ENCODE measurements at regions not wholly inside any gene's neighbourhood (a gene's known extent, or its start where the extent isn't known, plus 50 kb on each side); places are given as distances from the start of the nearest gene placed in this dataset.
A peak's percentile ranks its signal among the peaks of the same experiment; 100 is the strongest.
"Not testable (repeated sequence)": the region's sequence is repeated elsewhere in the genome, so short reads cannot be mapped to it uniquely, and the experiment has no call there.

- peaks cover 16% of the 10 kb centered on the region in 2 experiments for H3K4me1 ChIP-seq (ENCODE audit: control insufficient read depth in 1 of 2, insufficient read depth in 2 of 2, low read length in 2 of 2)
- no peak overlapping the region for H3K4me2 ChIP-seq (ENCODE audit: low read length)
- no peaks in the 10 kb centered on the region for H3K27me3 ChIP-seq (ENCODE audit: insufficient read depth, low read length)
- H4K8ac ChIP-seq (ENCODE audit: low read depth, low read length): no peak overlapping the region
- no peak overlapping the region for H3K4me3 ChIP-seq (ENCODE audit: low read depth, low read length)
- H4K91ac ChIP-seq (ENCODE audit: low read depth, low read length): no peak overlapping the region
- no peak overlapping the region for H2BK12ac ChIP-seq (ENCODE audit: low read length)
- H3K18ac ChIP-seq (ENCODE audit: low read length): no peak overlapping the region
- WGBS (ENCODE audit: extremely low coverage, insufficient coverage, insufficient read length): no CpG with 5 or more reads among the region's 8 CpGs
- no peak overlapping the region for H3K4ac ChIP-seq (ENCODE audit: low read depth, low read length)
- H4K12ac ChIP-seq (ENCODE audit: low read depth, low read length): no peak overlapping the region
- H3K9ac ChIP-seq (ENCODE audit: low read length): no peak overlapping the region
- no peak overlapping the region for H3K23ac ChIP-seq (ENCODE audit: low read length)
- no peak overlapping the region for H2BK120ac ChIP-seq (ENCODE audit: insufficient read depth, low read length, poor library complexity)
- H3K27ac ChIP-seq (ENCODE audit: low read depth, low read length): no peak overlapping the region
- DNase-seq: no peak
- H2AFZ ChIP-seq (ENCODE audit: insufficient read depth, low read length, poor library complexity): no peak overlapping the region
- no peaks in the 10 kb centered on the region for H3K79me2 ChIP-seq (ENCODE audit: control insufficient read depth, insufficient read depth, low read length, poor library complexity)
- H3K14ac ChIP-seq (ENCODE audit: low read length): no peak overlapping the region
- no peak overlapping the region for H2BK5ac ChIP-seq (ENCODE audit: low read depth, low read length, poor library complexity)
- H3K9me3 ChIP-seq (ENCODE audit: insufficient read depth, low read depth, low read length): peaks cover 2% of the 10 kb centered on the region
- H3K79me1 ChIP-seq (ENCODE audit: low read length): peaks cover 13% of the 10 kb centered on the region
- no peak overlapping the region for H2AK5ac ChIP-seq (ENCODE audit: low read length)
- H3K36me3 ChIP-seq (ENCODE audit: control insufficient read depth in 1 of 2, insufficient read depth in 2 of 2, low read length in 2 of 2): no peaks in the 10 kb centered on the region
These were observed 117.7 kb upstream of the CIBAR2 start for GRCh38 chr16:85229869-85230462.

DNA sequence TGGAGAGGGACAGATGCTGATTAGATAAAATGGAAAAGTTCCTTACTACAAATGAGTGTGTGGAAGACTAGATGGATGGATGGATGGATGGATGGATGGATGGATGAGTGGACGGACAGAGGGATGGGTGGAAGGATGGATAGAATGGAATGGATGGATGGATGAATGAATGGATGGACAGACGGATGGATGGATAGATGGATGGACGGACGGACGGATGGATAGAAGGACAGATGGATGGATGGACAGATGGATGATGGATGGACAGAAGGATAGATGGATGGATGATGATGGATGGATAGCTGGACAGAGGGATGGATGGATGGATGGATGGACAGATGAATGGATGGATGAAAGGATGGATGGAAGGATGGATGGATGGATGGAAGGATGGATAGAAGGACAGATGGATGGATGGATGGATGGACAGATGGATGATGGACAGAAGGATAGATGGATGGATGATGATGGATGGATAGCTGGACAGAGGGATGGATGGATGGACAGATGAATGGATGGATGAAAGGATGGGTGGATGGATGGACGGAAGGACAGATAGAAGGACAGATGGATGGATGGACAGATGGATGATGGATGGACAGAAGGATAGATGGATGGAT, 118.6 kb upstream of the CIBAR2 start:
- H2BK120ac ChIP-seq (ENCODE audit: insufficient read depth, low read length, poor library complexity); H3K27ac ChIP-seq (ENCODE audit: low read depth, low read length); H3K36me3 ChIP-seq (ENCODE audit: control insufficient read depth in 1 of 2, insufficient read depth in 2 of 2, low read length in 2 of 2); H3K23ac ChIP-seq (ENCODE audit: low read length); H3K27me3 ChIP-seq (ENCODE audit: insufficient read depth, low read length); H2BK12ac ChIP-seq (ENCODE audit: low read length); H3K18ac ChIP-seq (ENCODE audit: low read length); H2BK5ac ChIP-seq (ENCODE audit: low read depth, low read length, poor library complexity); H2AFZ ChIP-seq (ENCODE audit: insufficient read depth, low read length, poor library complexity); H4K8ac ChIP-seq (ENCODE audit: low read depth, low read length); H3K9me3 ChIP-seq (ENCODE audit: insufficient read depth, low read depth, low read length); H4K12ac ChIP-seq (ENCODE audit: low read depth, low read length); H3K4me3 ChIP-seq (ENCODE audit: low read depth, low read length); H3K9ac ChIP-seq (ENCODE audit: low read length); H3K4me2 ChIP-seq (ENCODE audit: low read length); H3K14ac ChIP-seq (ENCODE audit: low read length); H4K91ac ChIP-seq (ENCODE audit: low read depth, low read length); H3K79me2 ChIP-seq (ENCODE audit: control insufficient read depth, insufficient read depth, low read length, poor library complexity); DNase-seq; H3K4ac ChIP-seq (ENCODE audit: low read depth, low read length); H2AK5ac ChIP-seq (ENCODE audit: low read length): not testable (repeated sequence)
- Histone ChIP-seq H3K79me1 (ENCODE audit: low read length) (peaks cover 19% of the 10 kb centered on the region), H3K4me1 (ENCODE audit: control insufficient read depth in 1 of 2, insufficient read depth in 2 of 2, low read length in 2 of 2) (peaks cover 16 to 22% of the 10 kb centered on the region in 2 experiments)
- WGBS (ENCODE audit: extremely low coverage, insufficient coverage, insufficient read length): 100% methylated on average over 5 of the region's 6 CpGs

GRCh38 chr16:85231959-85232358, 119.7 kb upstream of the CIBAR2 start:
- H2BK12ac ChIP-seq (ENCODE audit: low read length): no peak overlapping the region
- H3K36me3 ChIP-seq (ENCODE audit: control insufficient read depth in 1 of 2, insufficient read depth in 2 of 2, low read length in 2 of 2): no peaks in the 10 kb centered on the region
- no peaks in the 10 kb centered on the region for H3K27me3 ChIP-seq (ENCODE audit: insufficient read depth, low read length)
- no peak overlapping the region for H3K23ac ChIP-seq (ENCODE audit: low read length)
- H4K8ac ChIP-seq (ENCODE audit: low read depth, low read length): no peak overlapping the region
- peaks cover 22 to 27% of the 10 kb centered on the region in 2 experiments for H3K4me1 ChIP-seq (ENCODE audit: control insufficient read depth in 1 of 2, insufficient read depth in 2 of 2, low read length in 2 of 2)
- no peak overlapping the region for H3K18ac ChIP-seq (ENCODE audit: low read length)
- H4K12ac ChIP-seq (ENCODE audit: low read depth, low read length): no peak overlapping the region
- H3K9ac ChIP-seq (ENCODE audit: low read length): no peak overlapping the region
- no peak overlapping the region for H2AK5ac ChIP-seq (ENCODE audit: low read length)
- H2BK5ac ChIP-seq (ENCODE audit: low read depth, low read length, poor library complexity): no peak overlapping the region
- H3K4me3 ChIP-seq (ENCODE audit: low read depth, low read length): no peak overlapping the region
- no peak for DNase-seq
- H2BK120ac ChIP-seq (ENCODE audit: insufficient read depth, low read length, poor library complexity): no peak overlapping the region
- H3K4ac ChIP-seq (ENCODE audit: low read depth, low read length): no peak overlapping the region
- H3K14ac ChIP-seq (ENCODE audit: low read length): no peak overlapping the region
- H3K79me1 ChIP-seq (ENCODE audit: low read length): peaks cover 26% of the 10 kb centered on the region
- WGBS (ENCODE audit: extremely low coverage, insufficient coverage, insufficient read length): no CpG with 5 or more reads among the region's 8 CpGs
- H2AFZ ChIP-seq (ENCODE audit: insufficient read depth, low read length, poor library complexity): no peak overlapping the region
- no peaks in the 10 kb centered on the region for H3K79me2 ChIP-seq (ENCODE audit: control insufficient read depth, insufficient read depth, low read length, poor library complexity)
- no peak overlapping the region for H3K4me2 ChIP-seq (ENCODE audit: low read length)
- no peak overlapping the region for H4K91ac ChIP-seq (ENCODE audit: low read depth, low read length)
- no peak overlapping the region for H3K27ac ChIP-seq (ENCODE audit: low read depth, low read length)
- no peaks in the 10 kb centered on the region for H3K9me3 ChIP-seq (ENCODE audit: insufficient read depth, low read depth, low read length)

DNA sequence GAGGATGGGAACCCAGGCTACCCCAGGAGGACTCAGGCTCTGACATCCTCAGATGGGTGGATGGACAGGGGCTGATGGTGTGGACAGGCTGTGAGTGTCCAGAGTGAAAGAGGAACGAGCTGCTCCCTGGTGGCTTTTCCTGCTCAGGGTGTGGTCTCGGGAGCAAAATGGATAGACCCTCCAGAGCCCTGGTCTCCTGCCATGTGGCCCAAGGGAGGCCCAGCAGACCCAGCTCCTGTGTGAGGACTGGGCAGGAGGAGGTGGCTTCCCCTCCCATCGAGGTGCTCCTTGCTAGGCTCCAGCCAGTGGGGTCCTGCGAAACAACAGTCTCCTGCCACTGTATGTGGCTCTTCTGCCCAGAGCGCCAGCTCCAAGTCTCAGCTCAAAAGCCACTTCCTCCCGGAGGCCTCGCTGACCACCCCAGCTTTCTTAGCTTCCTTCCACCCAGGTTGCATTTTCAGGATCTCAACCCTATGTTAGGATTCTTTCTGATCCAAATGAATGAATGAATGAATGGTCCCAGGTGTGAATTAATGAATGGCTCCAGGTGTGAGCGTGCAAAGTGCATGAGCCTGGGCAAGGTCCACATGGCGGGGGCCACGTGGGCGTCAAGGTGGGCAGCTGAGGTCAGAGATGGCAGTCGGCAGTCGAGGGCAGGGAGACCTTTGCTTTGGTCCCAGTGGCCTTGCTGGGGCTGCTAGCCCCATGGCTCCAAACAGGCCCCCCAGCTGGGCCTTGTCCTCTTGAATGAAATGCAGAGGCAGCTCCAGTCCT, 120.3 kb upstream of the CIBAR2 start:
- Histone ChIP-seq H3K23ac (ENCODE audit: low read length) (no peak overlapping the region), H2BK120ac (ENCODE audit: insufficient read depth, low read length, poor library complexity) (no peak overlapping the region), H4K8ac (ENCODE audit: low read depth, low read length) (no peak overlapping the region), H2BK5ac (ENCODE audit: low read depth, low read length, poor library complexity) (no peak overlapping the region), H3K18ac (ENCODE audit: low read length) (peak overlapping the region; percentile 16), H3K4me3 (ENCODE audit: low read depth, low read length) (no peak overlapping the region), H3K27me3 (ENCODE audit: insufficient read depth, low read length) (no peaks in the 10 kb centered on the region), H3K79me2 (ENCODE audit: control insufficient read depth, insufficient read depth, low read length, poor library complexity) (no peaks in the 10 kb centered on the region), H3K9ac (ENCODE audit: low read length) (no peak overlapping the region), H2AK5ac (ENCODE audit: low read length) (no peak overlapping the region), H3K4ac (ENCODE audit: low read depth, low read length) (no peak overlapping the region), H4K12ac (ENCODE audit: low read depth, low read length) (no peak overlapping the region), H2AFZ (ENCODE audit: insufficient read depth, low read length, poor library complexity) (no peak overlapping the region), H3K36me3 (ENCODE audit: control insufficient read depth in 1 of 2, insufficient read depth in 2 of 2, low read length in 2 of 2) (no peaks in the 10 kb centered on the region), H3K27ac (ENCODE audit: low read depth, low read length) (no peak overlapping the region), H4K91ac (ENCODE audit: low read depth, low read length) (no peak overlapping the region), H3K14ac (ENCODE audit: low read length) (no peak overlapping the region), H2BK12ac (ENCODE audit: low read length) (no peak overlapping the region), H3K4me1 (ENCODE audit: control insufficient read depth in 1 of 2, insufficient read depth in 2 of 2, low read length in 2 of 2) (peaks cover 19 to 23% of the 10 kb centered on the region in 2 experiments), H3K4me2 (ENCODE audit: low read length) (no peak overlapping the region), H3K79me1 (ENCODE audit: low read length) (peaks cover 29% of the 10 kb centered on the region), H3K9me3 (ENCODE audit: insufficient read depth, low read depth, low read length) (no peaks in the 10 kb centered on the region)
- no CpG with 5 or more reads among the region's 13 CpGs for WGBS (ENCODE audit: extremely low coverage, insufficient coverage, insufficient read length)
- DNase-seq: no peak

All from trophoblast cell (in vitro differentiated cells and primary cell).